BJ (cell line): ENCODE measurements at regions not wholly inside any gene's neighbourhood (a gene's known extent, or its start where the extent isn't known, plus 50 kb on each side); places are given as distances from the start of the nearest gene placed in this dataset.
"Not testable (repeated sequence)": the region's sequence is repeated elsewhere in the genome, so short reads cannot be mapped to it uniquely, and the experiment has no call there.

ENCODE experiments used
- CTCF ChIA-PET: fragments of 350-600 bp; formaldehyde crosslinking; extraction: SDS; loops from one replicate; lab custom pipeline; 2021; ENCODE audit warnings: antibody characterized with exemption, inconsistent platforms; lab: Yijun Ruan, JAX
- POLR2A ChIA-PET: fragments of 300-600 bp; sonication (Branson Sonifier 250); formaldehyde crosslinking; extraction: SDS; loops from one replicate; lab custom pipeline; 2021; ENCODE audit warnings: antibody characterized with exemption; lab: Charles Lee
- DNase-seq: peaks from one replicate; pipeline ENCODE4 v3.0.0-alpha.2; 2011; ENCODE audit warnings: low read depth
- H3K27me3 ChIP-seq: 2 replicates; pipeline ENCODE4 v1.6.0; 2011; ENCODE audit warnings: low read length; ENCODE audit not compliant: control insufficient read depth, insufficient read depth
- H3K36me3 ChIP-seq: 2 replicates; pipeline ENCODE4 v1.5.1; 2011; ENCODE audit warnings: low read length; ENCODE audit not compliant: control insufficient read depth, insufficient read depth
- H3K4me3 ChIP-seq: 2 replicates; pipeline ENCODE4 v1.5.1; 2011; ENCODE audit warnings: low read depth, mild to moderate bottlenecking, control low read depth, low read length
- TF ChIP-seq, protein P1 (sequence below): IDR thresholded peaks from 2 replicates; pipeline ENCODE4 v1.5.1; 2011; ENCODE audit warnings: low read depth, mild to moderate bottlenecking, control low read depth, inconsistent platforms, low read length, moderate library complexity; ENCODE audit not compliant: insufficient read depth

DNA sequence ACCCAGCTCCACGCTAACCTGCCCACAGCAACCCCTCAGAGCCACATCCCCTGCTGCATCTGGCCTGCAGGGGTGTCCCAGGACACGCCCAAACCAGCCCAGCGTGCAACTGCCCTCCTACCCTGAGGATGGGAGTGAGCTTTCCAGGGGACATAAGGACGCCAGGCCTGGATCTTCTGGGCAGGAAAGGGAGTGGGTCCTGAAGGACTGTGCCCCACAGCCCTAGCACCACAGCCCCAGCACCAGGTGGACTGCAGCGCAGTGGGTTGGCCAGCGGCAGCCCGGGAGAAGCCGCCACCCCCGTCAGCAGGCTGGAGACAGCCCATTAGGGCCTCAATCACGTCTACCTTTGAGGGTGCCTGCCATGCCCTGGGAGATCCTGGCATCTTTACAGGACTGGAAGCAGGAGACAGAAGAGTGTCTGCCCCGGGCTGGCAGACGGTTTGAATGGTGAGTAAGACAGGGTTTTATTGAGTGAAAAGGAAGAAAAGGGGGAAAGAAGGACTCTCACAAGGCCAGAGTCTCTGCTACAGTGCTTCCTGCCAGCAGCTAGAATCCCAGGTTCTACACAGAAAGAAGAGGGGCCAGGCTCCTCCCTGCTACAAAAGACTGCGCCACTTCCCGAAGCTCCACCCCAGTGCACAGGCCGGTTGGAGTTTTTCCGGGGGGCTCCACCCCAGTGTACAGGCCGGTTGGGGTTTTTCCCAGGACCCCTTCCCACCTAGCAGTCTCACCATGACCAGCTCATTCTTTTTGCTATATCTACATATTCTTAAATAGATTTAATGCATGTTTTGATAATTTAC, 69.8 kb upstream of the KCTD7 start:
- Histone ChIP-seq H3K27me3 (no peaks in the 10 kb centered on the region), H3K36me3 (peaks cover 18% of the 10 kb centered on the region), H3K4me3 (no peak overlapping the region)
- CTCF ChIA-PET = interaction anchor here (0.8 to 3.0 kb wide), 5 partner anchors 14 to 96 kb away, joined by 3 to 21 read pairs (median 4); no protein-coding TSS in a partner anchor
- DNase-seq = no peak
- TF ChIP-seq, protein P1, sequence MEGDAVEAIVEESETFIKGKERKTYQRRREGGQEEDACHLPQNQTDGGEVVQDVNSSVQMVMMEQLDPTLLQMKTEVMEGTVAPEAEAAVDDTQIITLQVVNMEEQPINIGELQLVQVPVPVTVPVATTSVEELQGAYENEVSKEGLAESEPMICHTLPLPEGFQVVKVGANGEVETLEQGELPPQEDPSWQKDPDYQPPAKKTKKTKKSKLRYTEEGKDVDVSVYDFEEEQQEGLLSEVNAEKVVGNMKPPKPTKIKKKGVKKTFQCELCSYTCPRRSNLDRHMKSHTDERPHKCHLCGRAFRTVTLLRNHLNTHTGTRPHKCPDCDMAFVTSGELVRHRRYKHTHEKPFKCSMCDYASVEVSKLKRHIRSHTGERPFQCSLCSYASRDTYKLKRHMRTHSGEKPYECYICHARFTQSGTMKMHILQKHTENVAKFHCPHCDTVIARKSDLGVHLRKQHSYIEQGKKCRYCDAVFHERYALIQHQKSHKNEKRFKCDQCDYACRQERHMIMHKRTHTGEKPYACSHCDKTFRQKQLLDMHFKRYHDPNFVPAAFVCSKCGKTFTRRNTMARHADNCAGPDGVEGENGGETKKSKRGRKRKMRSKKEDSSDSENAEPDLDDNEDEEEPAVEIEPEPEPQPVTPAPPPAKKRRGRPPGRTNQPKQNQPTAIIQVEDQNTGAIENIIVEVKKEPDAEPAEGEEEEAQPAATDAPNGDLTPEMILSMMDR = no peak
- POLR2A ChIA-PET = no interaction called here

DNA sequence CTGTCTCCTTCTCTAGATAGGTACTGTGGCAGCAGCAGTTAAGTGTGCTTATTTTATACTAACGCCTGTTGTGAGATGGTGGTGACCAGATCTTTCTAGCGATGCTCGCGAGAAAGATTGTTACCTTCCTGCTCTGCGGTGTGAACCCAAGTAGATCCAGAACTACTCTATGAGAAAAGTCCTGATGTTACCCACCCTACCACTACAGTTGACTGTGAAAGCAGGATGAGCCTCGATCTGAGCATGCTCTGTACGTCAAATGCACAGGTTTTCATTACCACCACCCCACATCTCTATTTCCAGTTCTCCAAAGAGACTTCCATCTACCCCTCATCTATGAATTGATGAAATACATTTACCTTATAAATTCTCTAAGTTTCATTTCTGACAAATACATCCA, 64.6 kb upstream of the KCTD7 start:
- no peaks in the 10 kb centered on the region for H3K27me3 ChIP-seq
- DNase-seq = no peak
- H3K36me3 ChIP-seq = peaks cover 2% of the 10 kb centered on the region; the same call in 1 of the 2 replicates
- H3K4me3 ChIP-seq = no peak overlapping the region
- CTCF ChIA-PET = interaction anchor here (0.6 kb wide), 1 partner anchor 15 kb away, joined by 3 read pairs; no protein-coding TSS in a partner anchor
- POLR2A ChIA-PET = no interaction called here
- TF ChIP-seq, protein P1 = no peak

- H3K27me3 ChIP-seq, POLR2A ChIA-PET, DNase-seq, H3K4me3 ChIP-seq: not testable (repeated sequence)
- CTCF ChIA-PET = interaction anchor here (1.2 kb wide), 1 partner anchor 13 kb away, joined by 7 read pairs; no protein-coding TSS in a partner anchor
- H3K36me3 ChIP-seq = peaks cover 10% of the 10 kb centered on the region
Observed at GRCh38 chr7:66570179-66570578, 58.5 kb upstream of the KCTD7 start.

DNA sequence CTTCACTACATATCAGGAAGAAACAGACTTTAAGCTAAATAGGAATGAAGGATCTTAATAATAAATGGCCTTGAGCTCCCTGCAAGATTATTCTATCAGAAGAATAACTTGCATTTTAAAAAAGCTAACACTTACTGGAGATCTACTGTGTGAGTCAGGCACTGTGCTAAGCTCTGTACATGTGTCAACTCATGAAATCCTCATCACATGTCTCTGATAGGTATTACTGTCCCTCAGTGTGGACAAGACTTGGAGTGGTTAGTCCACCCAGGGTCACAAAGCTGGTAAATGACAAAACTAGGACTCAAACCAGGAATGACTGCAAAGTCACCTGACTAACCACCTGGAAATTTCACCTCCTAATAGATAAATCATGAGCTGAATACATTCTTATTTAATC, 57.1 kb upstream of the KCTD7 start:
- no peak overlapping the region for H3K4me3 ChIP-seq
- ChIA-PET CTCF (interaction anchor here (1.1 to 3.9 kb wide), 2 partner anchors 12 to 14 kb away, joined by 3 to 21 read pairs; no protein-coding TSS in a partner anchor), POLR2A (no interaction called here)
- H3K27me3 ChIP-seq = no peaks in the 10 kb centered on the region
- TF ChIP-seq, protein P1 = no peak
- DNase-seq = no peak
- peaks cover 11% of the 10 kb centered on the region for H3K36me3 ChIP-seq

- H3K27me3 ChIP-seq, H3K4me3 ChIP-seq, DNase-seq: not testable (repeated sequence)
- ChIA-PET POLR2A (interaction anchor here (0.6 kb wide), 1 partner anchor 347 kb away, joined by 4 read pairs; the partner anchor contains the start of gene TMEM248), CTCF (interaction anchor here (1.2 to 3.9 kb wide), 2 partner anchors 16 to 70 kb away, joined by 3 to 21 read pairs; no protein-coding TSS in a partner anchor)
- peaks cover 11% of the 10 kb centered on the region for H3K36me3 ChIP-seq
Observed at GRCh38 chr7:66573782-66574495, 54.7 kb upstream of the KCTD7 start.

- DNase-seq, H3K27me3 ChIP-seq, H3K4me3 ChIP-seq, POLR2A ChIA-PET: not testable (repeated sequence)
- H3K36me3 ChIP-seq = peaks cover 11% of the 10 kb centered on the region
- CTCF ChIA-PET = interaction anchor here (3.9 kb wide), 1 partner anchor 17 kb away, joined by 21 read pairs; no protein-coding TSS in a partner anchor
Observed at GRCh38 chr7:66574768-66575167, 53.9 kb upstream of the KCTD7 start.
